ENCODE measurements at regions not wholly inside any gene's neighbourhood (a gene's known extent, or its start where the extent isn't known, plus 50 kb on each side); places are given as distances from the start of the nearest gene placed in this dataset.

GRCh38 chr2:239689985-239690384 lies 289.2 kb upstream of the HDAC4 start:
- TF ChIP-seq GATA3 (IDR thresholded peaks at IDR 0.05; ENCODE audit: low read depth, low read length) (no peak), GATA2 (IDR thresholded peaks at IDR 0.05; ENCODE audit: low read depth, low read length) (no peak)

- no peak for TF ChIP-seq GATA2 (IDR thresholded peaks at IDR 0.05; ENCODE audit: low read depth, low read length)
- TF ChIP-seq GATA3 (IDR thresholded peaks at IDR 0.05; ENCODE audit: low read depth, low read length), result no peak
These were observed 288.6 kb upstream of the HDAC4 start for GRCh38 chr2:239689410-239689809.

GRCh38 chr2:239688840-239689239 lies 288.0 kb upstream of the HDAC4 start:
- TF ChIP-seq GATA2 (IDR thresholded peaks at IDR 0.05; ENCODE audit: low read depth, low read length), result no peak
- TF ChIP-seq GATA3 (IDR thresholded peaks at IDR 0.05; ENCODE audit: low read depth, low read length), result no peak

- TF ChIP-seq GATA2 (IDR thresholded peaks at IDR 0.05; ENCODE audit: low read depth, low read length) (no peak), GATA3 (IDR thresholded peaks at IDR 0.05; ENCODE audit: low read depth, low read length) (no peak)
These were observed 287.4 kb upstream of the HDAC4 start for GRCh38 chr2:239688122-239688681.

- TF ChIP-seq GATA2 (IDR thresholded peaks at IDR 0.05; ENCODE audit: low read depth, low read length) (no peak), GATA3 (IDR thresholded peaks at IDR 0.05; ENCODE audit: low read depth, low read length) (no peak)
These were observed 286.6 kb upstream of the HDAC4 start for GRCh38 chr2:239687441-239687840.

- no peak for TF ChIP-seq GATA2 (IDR thresholded peaks at IDR 0.05; ENCODE audit: low read depth, low read length)
- no peak for TF ChIP-seq GATA3 (IDR thresholded peaks at IDR 0.05; ENCODE audit: low read depth, low read length)
These were observed 285.1 kb upstream of the HDAC4 start for GRCh38 chr2:239685965-239686364.

GRCh38 chr2:239685556-239685955 lies 284.7 kb upstream of the HDAC4 start:
- TF ChIP-seq GATA2 (IDR thresholded peaks at IDR 0.05; ENCODE audit: low read depth, low read length) (no peak), GATA3 (IDR thresholded peaks at IDR 0.05; ENCODE audit: low read depth, low read length) (no peak)

- TF ChIP-seq GATA2 (IDR thresholded peaks at IDR 0.05; ENCODE audit: low read depth, low read length), result no peak
- no peak for TF ChIP-seq GATA3 (IDR thresholded peaks at IDR 0.05; ENCODE audit: low read depth, low read length)
These were observed 284.2 kb upstream of the HDAC4 start for GRCh38 chr2:239684996-239685395.

GRCh38 chr2:239684271-239684810 lies 283.5 kb upstream of the HDAC4 start:
- no peak for TF ChIP-seq GATA2 (IDR thresholded peaks at IDR 0.05; ENCODE audit: low read depth, low read length)
- no peak for TF ChIP-seq GATA3 (IDR thresholded peaks at IDR 0.05; ENCODE audit: low read depth, low read length)

GRCh38 chr2:239682518-239682917 lies 281.7 kb upstream of the HDAC4 start:
- TF ChIP-seq GATA2 (IDR thresholded peaks at IDR 0.05; ENCODE audit: low read depth, low read length) (no peak), GATA3 (IDR thresholded peaks at IDR 0.05; ENCODE audit: low read depth, low read length) (no peak)

GRCh38 chr2:239679755-239680154 lies 278.9 kb upstream of the HDAC4 start:
- TF ChIP-seq GATA3 (IDR thresholded peaks at IDR 0.05; ENCODE audit: low read depth, low read length) (no peak), GATA2 (IDR thresholded peaks at IDR 0.05; ENCODE audit: low read depth, low read length) (no peak)

GRCh38 chr2:239678666-239679296 lies 278.0 kb upstream of the HDAC4 start:
- TF ChIP-seq GATA3 (IDR thresholded peaks at IDR 0.05; ENCODE audit: low read depth, low read length) (no peak), GATA2 (IDR thresholded peaks at IDR 0.05; ENCODE audit: low read depth, low read length) (no peak)

GRCh38 chr2:239678186-239678490 lies 277.3 kb upstream of the HDAC4 start:
- TF ChIP-seq GATA2 (IDR thresholded peaks at IDR 0.05; ENCODE audit: low read depth, low read length) (no peak), GATA3 (IDR thresholded peaks at IDR 0.05; ENCODE audit: low read depth, low read length) (no peak)

- TF ChIP-seq GATA3 (IDR thresholded peaks at IDR 0.05; ENCODE audit: low read depth, low read length) (no peak), GATA2 (IDR thresholded peaks at IDR 0.05; ENCODE audit: low read depth, low read length) (no peak)
These were observed 276.8 kb upstream of the HDAC4 start for GRCh38 chr2:239677453-239678185.

All from SH-SY5Y (cell line).